ENCODE measurements at regions not wholly inside any gene's neighbourhood (a gene's known extent, or its start where the extent isn't known, plus 50 kb on each side); places are given as distances from the start of the nearest gene placed in this dataset.

DNA sequence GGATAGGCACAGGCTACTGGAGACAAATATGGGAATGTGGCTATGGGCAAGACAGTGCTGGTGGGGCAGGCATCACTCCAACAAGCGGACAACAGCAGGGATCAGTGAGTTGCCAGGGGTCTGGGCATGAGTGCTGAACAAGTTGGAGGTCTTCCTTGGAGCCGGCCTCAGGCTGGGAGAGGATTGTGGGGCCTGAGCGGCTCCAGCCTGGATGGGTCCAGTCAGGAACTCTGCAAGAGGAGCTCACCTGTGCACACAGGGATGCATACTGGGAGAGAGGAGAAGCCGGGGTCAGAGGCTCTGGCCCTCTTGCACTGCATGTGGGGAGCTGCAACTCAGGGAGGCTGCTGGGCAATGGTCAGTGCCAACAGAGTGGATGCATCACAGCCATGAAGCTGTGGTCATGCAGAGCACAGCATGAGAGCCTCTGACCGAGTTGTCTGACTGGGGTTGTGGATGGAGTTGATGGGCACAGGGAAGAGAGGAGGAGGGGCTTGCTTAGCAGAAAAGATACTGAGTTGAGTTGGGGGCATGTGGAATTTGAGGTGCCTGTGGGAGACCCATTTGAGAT is 204.0 kb upstream of the ZNF32 start:
- no peak for DNase-seq
- H3K27ac ChIP-seq = no peak overlapping the region
- H3K9me3 ChIP-seq (ENCODE audit: severe bottlenecking) = peaks cover 3% of the 10 kb centered on the region
- no peaks in the 10 kb centered on the region for H3K36me3 ChIP-seq
- peaks cover 6% of the 10 kb centered on the region for H3K27me3 ChIP-seq (ENCODE audit: insufficient read depth, low read depth, severe bottlenecking)
- no peak overlapping the region for H3K4me3 ChIP-seq (ENCODE audit: low read depth, low read length)
- TF ChIP-seq, protein P1, sequence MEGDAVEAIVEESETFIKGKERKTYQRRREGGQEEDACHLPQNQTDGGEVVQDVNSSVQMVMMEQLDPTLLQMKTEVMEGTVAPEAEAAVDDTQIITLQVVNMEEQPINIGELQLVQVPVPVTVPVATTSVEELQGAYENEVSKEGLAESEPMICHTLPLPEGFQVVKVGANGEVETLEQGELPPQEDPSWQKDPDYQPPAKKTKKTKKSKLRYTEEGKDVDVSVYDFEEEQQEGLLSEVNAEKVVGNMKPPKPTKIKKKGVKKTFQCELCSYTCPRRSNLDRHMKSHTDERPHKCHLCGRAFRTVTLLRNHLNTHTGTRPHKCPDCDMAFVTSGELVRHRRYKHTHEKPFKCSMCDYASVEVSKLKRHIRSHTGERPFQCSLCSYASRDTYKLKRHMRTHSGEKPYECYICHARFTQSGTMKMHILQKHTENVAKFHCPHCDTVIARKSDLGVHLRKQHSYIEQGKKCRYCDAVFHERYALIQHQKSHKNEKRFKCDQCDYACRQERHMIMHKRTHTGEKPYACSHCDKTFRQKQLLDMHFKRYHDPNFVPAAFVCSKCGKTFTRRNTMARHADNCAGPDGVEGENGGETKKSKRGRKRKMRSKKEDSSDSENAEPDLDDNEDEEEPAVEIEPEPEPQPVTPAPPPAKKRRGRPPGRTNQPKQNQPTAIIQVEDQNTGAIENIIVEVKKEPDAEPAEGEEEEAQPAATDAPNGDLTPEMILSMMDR (IDR thresholded peaks at IDR 0.05; ENCODE audit: low read depth, low read length) = no peak

DNA sequence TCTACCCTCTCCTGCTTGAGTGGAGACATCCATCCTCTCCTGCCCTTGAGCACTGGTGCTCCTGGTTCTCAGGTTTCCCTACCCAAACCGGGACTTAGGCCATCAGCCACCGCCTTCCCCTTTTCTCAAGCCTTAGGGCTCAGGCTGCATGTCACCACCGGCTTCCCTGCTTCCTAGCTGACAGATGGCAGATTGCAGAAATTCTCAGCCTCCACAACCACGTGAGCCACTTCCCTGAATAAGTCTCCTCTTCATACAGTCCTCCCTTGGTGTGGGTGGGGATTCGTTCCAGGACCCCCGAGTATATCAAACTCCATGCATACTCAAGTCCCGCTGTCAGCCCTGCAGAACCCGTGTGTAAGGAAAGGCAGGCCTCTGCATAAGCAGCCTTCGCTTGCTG is 203.5 kb upstream of the ZNF32 start:
- DNase-seq = peak; percentile 55
- Histone ChIP-seq H3K9me3 (ENCODE audit: severe bottlenecking) (peaks cover 3% of the 10 kb centered on the region), H3K27me3 (ENCODE audit: insufficient read depth, low read depth, severe bottlenecking) (peaks cover 6% of the 10 kb centered on the region), H3K36me3 (no peaks in the 10 kb centered on the region), H3K27ac (no peak overlapping the region), H3K4me3 (ENCODE audit: low read depth, low read length) (no peak overlapping the region)
- TF ChIP-seq, protein P1 (IDR thresholded peaks at IDR 0.05; ENCODE audit: low read depth, low read length) = no peak

DNA sequence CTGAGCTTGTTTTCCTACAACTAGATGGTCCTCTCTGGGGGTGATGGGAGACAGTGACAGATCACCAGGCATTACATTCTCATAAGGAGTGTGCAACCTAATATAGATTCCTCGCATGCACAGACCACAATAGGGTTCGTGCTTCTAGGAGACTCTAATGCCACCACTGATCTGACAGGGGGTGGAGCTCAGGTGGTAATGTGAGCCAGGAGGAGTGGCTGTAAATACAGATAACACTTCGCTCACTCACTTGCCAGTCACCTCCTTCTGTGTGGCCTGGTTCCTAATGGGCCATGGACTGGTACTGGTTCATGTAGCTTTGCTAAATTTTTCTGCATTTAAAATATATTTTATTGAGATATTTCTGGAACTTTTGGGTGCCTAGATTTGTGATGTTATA is 202.3 kb upstream of the ZNF32 start:
- Histone ChIP-seq H3K27ac (no peak overlapping the region), H3K27me3 (ENCODE audit: insufficient read depth, low read depth, severe bottlenecking) (peaks cover 6% of the 10 kb centered on the region), H3K9me3 (ENCODE audit: severe bottlenecking) (peaks cover 3% of the 10 kb centered on the region), H3K36me3 (no peaks in the 10 kb centered on the region), H3K4me3 (ENCODE audit: low read depth, low read length) (no peak overlapping the region)
- TF ChIP-seq, protein P1 (IDR thresholded peaks at IDR 0.05; ENCODE audit: low read depth, low read length) = no peak
- DNase-seq = no peak

DNA sequence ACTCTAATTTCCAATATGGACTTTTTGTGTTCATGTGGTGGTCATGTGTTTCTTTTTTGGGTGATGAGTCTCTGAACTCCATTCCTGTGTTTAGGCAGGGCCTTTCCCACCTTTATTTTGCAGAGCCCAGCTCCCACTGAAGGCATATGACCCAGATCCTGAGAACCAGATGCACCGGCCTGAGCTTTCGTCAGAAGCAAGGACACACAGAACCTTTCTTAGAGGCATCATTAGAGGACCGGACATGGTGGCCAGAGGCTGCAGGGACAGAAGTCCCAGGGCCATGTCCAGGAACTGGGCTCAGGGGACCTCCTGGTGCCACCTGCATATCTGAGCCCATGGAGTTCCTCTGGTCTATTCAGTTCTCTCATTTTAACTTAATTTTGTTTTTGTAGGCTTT is 200.9 kb upstream of the ZNF32 start:
- Histone ChIP-seq H3K27me3 (ENCODE audit: insufficient read depth, low read depth, severe bottlenecking) (peaks cover 4% of the 10 kb centered on the region), H3K36me3 (no peaks in the 10 kb centered on the region), H3K9me3 (ENCODE audit: severe bottlenecking) (peaks cover 3% of the 10 kb centered on the region), H3K4me3 (ENCODE audit: low read depth, low read length) (no peak overlapping the region), H3K27ac (no peak overlapping the region)
- TF ChIP-seq, protein P1 (IDR thresholded peaks at IDR 0.05; ENCODE audit: low read depth, low read length) = no peak
- no peak for DNase-seq

DNA sequence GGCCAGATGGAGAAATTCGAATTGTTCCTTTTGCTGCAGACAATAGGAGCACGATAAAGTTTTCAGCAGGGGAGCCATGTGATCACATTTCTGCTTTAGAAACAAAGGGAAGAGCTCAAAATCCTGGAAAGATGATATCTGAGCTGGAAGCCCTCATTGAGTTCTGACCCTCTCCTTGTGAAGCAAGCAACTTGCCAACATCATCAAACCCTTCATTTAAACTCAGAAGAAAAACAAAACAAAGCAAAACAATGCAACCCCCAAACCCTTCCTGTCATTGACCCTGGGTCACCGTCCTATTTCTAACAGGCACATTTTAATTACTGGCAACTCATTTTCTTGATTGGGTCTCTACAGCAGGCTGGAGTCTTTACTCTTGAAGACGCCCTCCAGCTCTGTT is 198.3 kb upstream of the ZNF32 start:
- H3K27ac ChIP-seq = no peak overlapping the region
- TF ChIP-seq, protein P1 (IDR thresholded peaks at IDR 0.05; ENCODE audit: low read depth, low read length) = no peak
- H3K4me3 ChIP-seq (ENCODE audit: low read depth, low read length) = no peak overlapping the region
- H3K36me3 ChIP-seq = no peaks in the 10 kb centered on the region
- H3K27me3 ChIP-seq (ENCODE audit: insufficient read depth, low read depth, severe bottlenecking) = peaks cover 4% of the 10 kb centered on the region
- DNase-seq = no peak
- H3K9me3 ChIP-seq (ENCODE audit: severe bottlenecking) = no peaks in the 10 kb centered on the region

DNA sequence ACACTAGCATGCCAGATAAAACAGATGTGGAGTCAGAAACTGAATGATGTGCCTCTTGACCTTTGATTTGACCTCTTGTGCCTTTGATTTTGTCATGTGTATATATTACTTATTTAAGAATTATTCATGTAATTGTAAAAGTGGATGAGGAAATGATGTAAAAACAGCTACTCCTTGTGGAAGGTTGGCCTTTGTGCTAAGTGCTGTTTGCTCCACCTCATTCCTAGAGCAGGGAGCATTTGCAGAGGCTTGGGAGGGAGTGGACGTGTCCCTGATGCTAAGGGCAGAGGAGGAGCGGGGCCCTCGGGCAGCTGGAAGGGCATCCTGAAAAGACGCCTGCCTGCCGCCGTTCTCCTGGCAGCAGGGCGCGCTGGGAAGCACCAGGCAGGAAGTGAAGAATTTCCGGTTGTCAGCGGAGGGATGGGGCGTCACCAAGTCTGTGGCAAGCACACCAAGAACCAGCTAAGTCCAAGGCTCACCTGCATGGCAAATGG is 197.6 kb upstream of the ZNF32 start:
- H3K4me3 ChIP-seq (ENCODE audit: low read depth, low read length) = no peak overlapping the region
- no peak overlapping the region for H3K27ac ChIP-seq

More for the DNA sequence above, 197.6 kb upstream of the ZNF32 start:
- H3K9me3 ChIP-seq (ENCODE audit: severe bottlenecking) = no peaks in the 10 kb centered on the region
- H3K36me3 ChIP-seq = no peaks in the 10 kb centered on the region
- H3K27me3 ChIP-seq (ENCODE audit: insufficient read depth, low read depth, severe bottlenecking) = peaks cover 4% of the 10 kb centered on the region
- DNase-seq = no peak
- TF ChIP-seq, protein P1 (IDR thresholded peaks at IDR 0.05; ENCODE audit: low read depth, low read length) = no peak

Measured in WERI-Rb-1 (cell line).